Caco-2 (cell line): ENCODE measurements at regions not wholly inside any gene's neighbourhood (a gene's known extent, or its start where the extent isn't known, plus 50 kb on each side); places are given as distances from the start of the nearest gene placed in this dataset.

Experiments used
- BruUV-seq: library from RNA; stranded (reverse); fragments of 400-500 nt; replicated peaks from 2 replicates; lab custom pipeline; 2021; lab: Mats Ljungman, UMichigan
- CTCF ChIA-PET: fragments of 300-600 bp; sonication (Branson Sonifier 250); formaldehyde crosslinking; loops from one replicate; lab custom pipeline; 2022; ENCODE audit warnings: antibody characterized with exemption; lab: Charles Lee
- POLR2A ChIA-PET: fragments of 300-600 bp; sonication (Branson Sonifier 250); formaldehyde crosslinking; loops from one replicate; lab custom pipeline; 2022; ENCODE audit warnings: antibody characterized with exemption; lab: Charles Lee
- DNase-seq, 2 experiments: peaks; one replicate each; pipeline versions ENCODE4 v3.0.0 to v3.0.0-alpha.2; 2020 to 2022
- H3K27me3 ChIP-seq: replicated peaks from 2 replicates; pipeline ENCODE4 v1.6.0; 2011; ENCODE audit warnings: low read length; ENCODE audit not compliant: control insufficient read depth, insufficient read depth
- H3K36me3 ChIP-seq: 2 replicates; pipeline ENCODE4 v1.5.1; 2011; ENCODE audit warnings: low read length; ENCODE audit not compliant: control insufficient read depth, insufficient read depth
- H3K4me1 ChIP-seq: fragments of 250-450 bp; sonication (Bioruptor Pico); 2 replicates; pipeline ENCODE4 v1.5.1; 2020; ENCODE audit warnings: mild to moderate bottlenecking
- H3K4me3 ChIP-seq: 2 replicates; pipeline ENCODE4 v1.5.1; 2011; ENCODE audit warnings: low read depth, mild to moderate bottlenecking, control low read depth, low read length
- H3K9me3 ChIP-seq: fragments of 250-450 bp; sonication (Bioruptor Pico); 2 replicates; pipeline ENCODE4 v1.5.1; 2020; ENCODE audit warnings: mild to moderate bottlenecking, moderate library complexity
- H3K27ac Mint-ChIP-seq: one replicate; pipeline ENCODE4 v1.8.0; 2022; ENCODE audit warnings: mixed read lengths; ENCODE audit not compliant: unreplicated experiment
- H3K27me3 Mint-ChIP-seq: one replicate; pipeline ENCODE4 v1.8.0; 2022; ENCODE audit warnings: mixed read lengths; ENCODE audit not compliant: insufficient read depth, unreplicated experiment
- H3K36me3 Mint-ChIP-seq: one replicate; pipeline ENCODE4 v1.8.0; 2022; ENCODE audit warnings: mild to moderate bottlenecking, mixed read lengths; ENCODE audit not compliant: insufficient read depth, unreplicated experiment
- H3K4me1 Mint-ChIP-seq: one replicate; pipeline ENCODE4 v1.8.0; 2022; ENCODE audit warnings: low read depth, mixed read lengths; ENCODE audit not compliant: unreplicated experiment
- H3K4me3 Mint-ChIP-seq: one replicate; pipeline ENCODE4 v1.8.0; 2022; ENCODE audit warnings: mild to moderate bottlenecking, moderate library complexity, mixed read lengths; ENCODE audit not compliant: unreplicated experiment
- H3K9me3 Mint-ChIP-seq: one replicate; pipeline ENCODE4 v1.8.0; 2022; ENCODE audit warnings: mixed read lengths; ENCODE audit not compliant: unreplicated experiment
- intact Hi-C: fragments of 100-400 bp; cut with micrococcal nuclease; formaldehyde crosslinking; loops from one replicate; pipeline ENCODE4 v1.10.0; 2022; ENCODE audit not compliant: unreplicated experiment
- TF ChIP-seq, protein P1 (sequence below), 2 experiments: fragments of 200-600 bp in 1 of 2; IDR thresholded peaks; 1 replicate in 1 of 2; 2 replicates in 1 of 2; pipeline versions ENCODE4 v1.5.1 to v1.8.0; 2011 to 2022; ENCODE audit warnings: antibody characterized with exemption in 1 of 2, control low read depth in 1 of 2, inconsistent platforms in 1 of 2, low read depth in 1 of 2, low read length in 1 of 2, mild to moderate bottlenecking in 1 of 2, moderate library complexity in 1 of 2; ENCODE audit not compliant: insufficient read depth in 1 of 2, severe bottlenecking in 1 of 2, unreplicated experiment in 1 of 2

DNA sequence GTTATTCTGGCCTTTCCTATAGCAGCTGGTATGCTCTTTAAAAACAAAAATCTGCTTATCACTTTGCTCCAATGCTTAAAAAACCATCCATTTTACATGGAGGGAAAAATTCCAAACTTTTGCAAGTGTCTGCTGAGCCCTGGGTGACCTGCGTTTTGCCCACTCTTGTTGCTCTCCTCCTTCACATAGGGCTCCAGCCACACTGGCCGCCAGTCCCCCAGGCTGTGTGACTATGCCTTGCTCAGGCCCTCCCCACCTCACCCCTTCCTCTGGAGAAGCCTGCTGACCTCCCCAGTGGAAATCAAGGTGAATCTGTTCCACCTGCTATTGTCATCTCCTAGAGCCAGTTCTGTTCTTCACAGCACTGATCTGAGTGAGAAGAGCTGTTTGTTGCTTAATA lies 126.9 kb downstream of the SLC25A47 start:
- ChIA-PET CTCF (no interaction called here), POLR2A (no interaction called here)
- intact Hi-C loops: no loop called here
- peaks cover 3% of the 10 kb centered on the region for H3K4me1 Mint-ChIP-seq
- no peaks in the 10 kb centered on the region for H3K9me3 ChIP-seq
- H3K27me3 ChIP-seq: no peaks in the 10 kb centered on the region
- H3K36me3 Mint-ChIP-seq: no peaks in the 10 kb centered on the region
- H3K4me1 ChIP-seq: no peaks in the 10 kb centered on the region
- TF ChIP-seq, protein P1, sequence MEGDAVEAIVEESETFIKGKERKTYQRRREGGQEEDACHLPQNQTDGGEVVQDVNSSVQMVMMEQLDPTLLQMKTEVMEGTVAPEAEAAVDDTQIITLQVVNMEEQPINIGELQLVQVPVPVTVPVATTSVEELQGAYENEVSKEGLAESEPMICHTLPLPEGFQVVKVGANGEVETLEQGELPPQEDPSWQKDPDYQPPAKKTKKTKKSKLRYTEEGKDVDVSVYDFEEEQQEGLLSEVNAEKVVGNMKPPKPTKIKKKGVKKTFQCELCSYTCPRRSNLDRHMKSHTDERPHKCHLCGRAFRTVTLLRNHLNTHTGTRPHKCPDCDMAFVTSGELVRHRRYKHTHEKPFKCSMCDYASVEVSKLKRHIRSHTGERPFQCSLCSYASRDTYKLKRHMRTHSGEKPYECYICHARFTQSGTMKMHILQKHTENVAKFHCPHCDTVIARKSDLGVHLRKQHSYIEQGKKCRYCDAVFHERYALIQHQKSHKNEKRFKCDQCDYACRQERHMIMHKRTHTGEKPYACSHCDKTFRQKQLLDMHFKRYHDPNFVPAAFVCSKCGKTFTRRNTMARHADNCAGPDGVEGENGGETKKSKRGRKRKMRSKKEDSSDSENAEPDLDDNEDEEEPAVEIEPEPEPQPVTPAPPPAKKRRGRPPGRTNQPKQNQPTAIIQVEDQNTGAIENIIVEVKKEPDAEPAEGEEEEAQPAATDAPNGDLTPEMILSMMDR (IDR thresholded peaks at IDR 0.05; ENCODE audit: insufficient read depth in 1 of 2, low read depth in 1 of 2, low read length in 1 of 2, severe bottlenecking in 1 of 2, unreplicated experiment in 1 of 2): no peak
- no peaks in the 10 kb centered on the region for H3K36me3 ChIP-seq
- no peaks in the 10 kb centered on the region for H3K27me3 Mint-ChIP-seq
- no TSS peak for BruUV-seq
- H3K4me3 ChIP-seq: no peak overlapping the region
- no peaks in the 10 kb centered on the region for H3K9me3 Mint-ChIP-seq
- H3K27ac Mint-ChIP-seq: no peak overlapping the region
- no peak for DNase-seq
- H3K4me3 Mint-ChIP-seq: no peak overlapping the region

DNA sequence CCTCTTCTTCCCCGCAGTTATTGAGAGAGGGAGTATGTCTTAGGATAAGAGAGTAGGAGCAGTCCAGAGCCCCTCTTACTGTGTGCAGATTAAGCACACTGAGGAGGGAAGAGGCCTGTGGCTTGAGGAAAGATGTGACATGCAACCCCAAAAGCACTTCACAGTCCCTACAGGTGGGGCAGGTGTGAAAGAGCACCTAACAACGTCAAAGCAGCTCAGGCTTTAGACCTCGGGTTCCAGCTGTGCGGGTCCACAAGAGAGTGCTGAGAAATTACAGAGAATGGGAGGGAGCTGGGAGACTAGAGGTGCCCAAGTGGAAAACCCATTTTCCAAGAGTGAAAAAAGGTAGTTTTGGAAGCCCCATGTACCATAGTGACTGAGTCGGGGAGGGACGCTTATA lies 127.6 kb downstream of the SLC25A47 start:
- Histone ChIP-seq H3K27me3 (no peaks in the 10 kb centered on the region), H3K4me1 (no peaks in the 10 kb centered on the region), H3K4me3 (no peak overlapping the region), H3K9me3 (no peaks in the 10 kb centered on the region), H3K36me3 (no peaks in the 10 kb centered on the region)
- H3K36me3 Mint-ChIP-seq: no peaks in the 10 kb centered on the region
- peaks cover 10% of the 10 kb centered on the region for H3K4me1 Mint-ChIP-seq
- BruUV-seq: no TSS peak
- H3K27ac Mint-ChIP-seq: no peak overlapping the region
- DNase-seq: no peak
- POLR2A ChIA-PET: no interaction called here
- TF ChIP-seq, protein P1 (IDR thresholded peaks at IDR 0.05; ENCODE audit: insufficient read depth in 1 of 2, low read depth in 1 of 2, low read length in 1 of 2, severe bottlenecking in 1 of 2, unreplicated experiment in 1 of 2): no peak
- intact Hi-C loops: no loop called here
- H3K4me3 Mint-ChIP-seq: no peak overlapping the region
- no peaks in the 10 kb centered on the region for H3K27me3 Mint-ChIP-seq
- CTCF ChIA-PET: no interaction called here
- no peaks in the 10 kb centered on the region for H3K9me3 Mint-ChIP-seq

DNA sequence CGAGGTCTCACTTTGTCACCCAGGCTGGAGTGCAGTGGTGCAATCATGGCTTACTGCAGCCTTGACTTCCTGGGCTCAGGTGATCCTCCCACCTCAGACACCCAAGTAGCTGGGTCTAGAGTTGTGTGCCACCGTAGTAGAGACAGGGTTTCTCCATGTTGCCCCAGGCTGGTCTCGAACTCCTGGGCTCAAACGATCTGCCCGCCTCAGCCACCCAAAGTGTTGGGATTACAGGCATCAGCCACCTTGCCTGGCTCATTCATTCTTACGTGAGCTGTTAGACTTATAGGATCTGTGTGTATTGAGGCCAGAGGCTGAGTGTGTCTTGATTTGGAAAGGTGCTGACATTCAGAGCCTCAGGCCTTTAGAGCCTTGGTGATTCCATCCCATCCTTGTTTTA lies 128.1 kb downstream of the SLC25A47 start:
- intact Hi-C loops: no loop called here
- no TSS peak for BruUV-seq
- CTCF ChIA-PET: no interaction called here

More for the DNA sequence above, 128.1 kb downstream of the SLC25A47 start:
- Mint-ChIP-seq H3K4me3 (no peak overlapping the region), H3K4me1 (peaks cover 10% of the 10 kb centered on the region), H3K9me3 (no peaks in the 10 kb centered on the region), H3K36me3 (no peaks in the 10 kb centered on the region), H3K27me3 (no peaks in the 10 kb centered on the region), H3K27ac (no peak overlapping the region)
- Histone ChIP-seq H3K27me3 (no peaks in the 10 kb centered on the region), H3K4me3 (no peak overlapping the region), H3K9me3 (no peaks in the 10 kb centered on the region), H3K4me1 (no peaks in the 10 kb centered on the region), H3K36me3 (no peaks in the 10 kb centered on the region)
- POLR2A ChIA-PET: no interaction called here
- TF ChIP-seq, protein P1 (IDR thresholded peaks at IDR 0.05; ENCODE audit: insufficient read depth in 1 of 2, low read depth in 1 of 2, low read length in 1 of 2, severe bottlenecking in 1 of 2, unreplicated experiment in 1 of 2): no peak
- no peak for DNase-seq
